ENCODE measurements at regions not wholly inside any gene's neighbourhood (a gene's known extent, or its start where the extent isn't known, plus 50 kb on each side); places are given as distances from the start of the nearest gene placed in this dataset.

- no peak for DNase-seq
Measured at GRCh38 chr11:127624306-127624856, 623.8 kb upstream of the KIRREL3 start.

GRCh38 chr11:127622686-127623085 lies 622.1 kb upstream of the KIRREL3 start:
- no peak for DNase-seq

- no peak for DNase-seq
Measured at GRCh38 chr11:127620671-127621070, 620.1 kb upstream of the KIRREL3 start.

GRCh38 chr11:127619946-127620345 lies 619.4 kb upstream of the KIRREL3 start:
- DNase-seq = no peak

GRCh38 chr11:127618721-127619120 lies 618.2 kb upstream of the KIRREL3 start:
- DNase-seq = no peak

- no peak for DNase-seq
Measured at GRCh38 chr11:127616158-127616557, 615.6 kb upstream of the KIRREL3 start.

GRCh38 chr11:127612607-127613006 lies 612.0 kb upstream of the KIRREL3 start:
- DNase-seq = no peak

- DNase-seq = no peak
Measured at GRCh38 chr11:127609025-127609773, 608.6 kb upstream of the KIRREL3 start.

- no peak for DNase-seq
Measured at GRCh38 chr11:127607487-127608085, 607.0 kb upstream of the KIRREL3 start.

- DNase-seq = no peak
Measured at GRCh38 chr11:127601578-127601977, 601.0 kb upstream of the KIRREL3 start.

GRCh38 chr11:127600674-127601073 lies 600.1 kb upstream of the KIRREL3 start:
- DNase-seq = no peak

- DNase-seq = no peak
Measured at GRCh38 chr11:127598476-127598875, 597.9 kb upstream of the KIRREL3 start.

GRCh38 chr11:127596433-127596832 lies 595.9 kb upstream of the KIRREL3 start:
- no peak for DNase-seq

- DNase-seq = no peak
Measured at GRCh38 chr11:127592371-127592770, 591.8 kb upstream of the KIRREL3 start.

- no peak for DNase-seq
Measured at GRCh38 chr11:127590314-127590713, 589.7 kb upstream of the KIRREL3 start.

- DNase-seq = no peak
Measured at GRCh38 chr11:127588431-127588830, 587.9 kb upstream of the KIRREL3 start.

GRCh38 chr11:127587511-127587910 lies 586.9 kb upstream of the KIRREL3 start:
- no peak for DNase-seq

- DNase-seq = no peak
Measured at GRCh38 chr11:127576210-127576609, 575.6 kb upstream of the KIRREL3 start.

- DNase-seq = no peak
Measured at GRCh38 chr11:127574478-127574877, 573.9 kb upstream of the KIRREL3 start.

GRCh38 chr11:127568891-127569290 lies 568.3 kb upstream of the KIRREL3 start:
- DNase-seq = no peak

GRCh38 chr11:127567237-127567932 lies 566.8 kb upstream of the KIRREL3 start:
- no peak for DNase-seq

GRCh38 chr11:127564810-127565209 lies 564.2 kb upstream of the KIRREL3 start:
- DNase-seq = no peak

- no peak for DNase-seq
Measured at GRCh38 chr11:127559978-127560377, 559.4 kb upstream of the KIRREL3 start.

GRCh38 chr11:127552446-127552845 lies 551.9 kb upstream of the KIRREL3 start:
- no peak for DNase-seq

All from activated CD4-positive, CD25-positive, alpha-beta regulatory T cell treated with anti-CD3 and anti-CD28 coated beads, Interleukin-2, amount 50 U/mL, for 72 hours (primary cell).